Globus pallidus (tissue), 1 donor: ENCODE measurements at regions not wholly inside any gene's neighbourhood (a gene's known extent, or its start where the extent isn't known, plus 50 kb on each side); places are given as distances from the start of the nearest gene placed in this dataset.
"Not testable (repeated sequence)": the region's sequence is repeated elsewhere in the genome, so short reads cannot be mapped to it uniquely, and the experiment has no call there.

Experiments used
- DNase-seq: peaks from one replicate; pipeline ENCODE4 v3.0.0-alpha.2; 2015; ENCODE audit warnings: low spot score

DNA sequence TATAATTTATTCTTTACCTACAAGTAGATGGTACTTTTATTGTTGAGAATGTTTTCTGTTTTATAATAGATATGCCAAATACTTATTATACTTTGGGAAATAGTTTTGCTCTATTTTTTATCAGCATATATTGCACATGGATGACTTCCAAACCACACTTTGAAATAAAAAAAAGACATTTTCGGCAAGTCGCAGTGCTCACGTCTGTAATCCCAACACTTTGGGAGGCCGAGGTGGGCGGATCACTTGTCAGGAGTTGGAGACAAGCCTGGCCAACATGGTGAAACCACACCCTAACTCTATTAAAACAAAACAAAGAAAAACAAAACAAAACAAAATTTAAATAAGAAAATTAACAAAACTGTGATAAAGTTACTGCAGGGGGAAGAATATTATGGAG is 983.9 kb upstream of the CNTN5 start:
- DNase-seq, result no peak

DNA sequence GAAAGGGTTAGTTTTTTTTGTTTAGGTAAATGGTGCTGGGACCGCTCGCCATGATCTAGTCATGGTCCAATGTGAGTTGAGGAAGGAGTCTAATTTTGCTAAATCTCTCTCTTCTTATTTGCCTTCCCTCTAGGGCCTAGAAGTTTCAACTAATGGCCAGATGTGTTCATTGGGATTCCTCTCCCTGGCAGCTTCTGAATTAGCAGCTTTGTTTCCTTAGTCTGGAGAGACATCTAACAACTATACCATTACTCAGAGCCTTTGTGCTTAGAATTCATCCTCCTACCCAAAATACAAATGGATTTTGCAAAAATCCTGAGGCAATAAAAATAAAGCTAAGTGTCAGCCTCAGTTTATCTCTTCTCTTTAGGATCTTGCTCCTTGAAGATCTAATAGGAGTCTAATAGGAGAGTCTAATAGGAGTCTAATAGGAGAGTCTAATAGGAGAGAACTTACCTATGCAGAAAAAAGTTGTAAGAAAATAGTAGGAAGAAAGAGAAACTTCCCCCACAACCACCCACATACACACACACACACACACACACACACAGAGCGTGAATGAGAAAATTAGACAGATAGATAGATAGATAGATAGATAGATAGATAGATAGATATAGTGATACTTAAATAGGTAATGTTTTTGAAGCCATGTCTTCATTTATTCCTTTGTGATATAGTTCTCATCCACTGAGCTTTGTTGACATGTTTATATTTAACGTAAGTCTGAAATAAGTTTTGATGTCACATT is 980.5 kb upstream of the CNTN5 start:
- DNase-seq, result peak; percentile 56

GRCh38 chr11:98047647-98048046 is 973.1 kb upstream of the CNTN5 start:
- DNase-seq, result no peak

- no peak for DNase-seq
Measured at GRCh38 chr11:98053851-98054250, 966.9 kb upstream of the CNTN5 start.

DNA sequence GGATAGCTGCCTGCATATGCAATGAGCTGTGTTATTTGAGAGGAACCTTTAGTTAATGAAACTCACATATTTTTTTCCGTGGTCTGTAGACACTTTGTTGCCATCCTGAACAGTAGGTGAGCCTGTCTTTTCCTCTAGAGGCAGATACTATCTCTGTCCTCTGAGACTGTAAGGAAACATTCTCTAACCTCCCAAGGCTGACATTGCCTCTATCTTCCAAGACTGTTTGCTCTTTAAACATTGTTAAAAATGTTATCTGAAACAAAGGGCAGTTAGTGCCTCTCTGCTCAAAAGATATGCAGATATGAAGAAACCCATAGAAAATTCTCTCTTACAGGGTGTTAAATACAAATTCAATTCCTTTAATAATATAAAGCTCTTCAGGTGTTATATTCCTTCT is 963.8 kb upstream of the CNTN5 start:
- DNase-seq, result no peak

DNA sequence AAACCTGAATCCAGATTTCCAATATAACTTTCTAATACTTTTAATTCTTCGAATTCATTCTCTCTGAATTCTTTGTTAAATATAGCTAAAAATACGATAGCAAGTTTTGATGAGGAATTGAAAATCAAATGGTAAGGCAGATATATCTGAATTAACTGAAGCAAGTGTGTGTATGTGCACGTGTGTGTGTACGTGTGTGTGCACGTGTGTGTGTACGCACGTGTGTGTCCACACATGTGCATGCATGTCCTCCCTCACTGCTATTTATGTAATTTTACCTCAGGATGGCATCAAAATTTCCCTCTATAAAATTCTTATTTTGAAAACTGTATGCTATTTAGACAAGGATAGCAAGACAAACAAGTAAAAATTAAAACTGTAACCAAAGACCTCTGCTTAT is 961.3 kb upstream of the CNTN5 start:
- no peak for DNase-seq

DNA sequence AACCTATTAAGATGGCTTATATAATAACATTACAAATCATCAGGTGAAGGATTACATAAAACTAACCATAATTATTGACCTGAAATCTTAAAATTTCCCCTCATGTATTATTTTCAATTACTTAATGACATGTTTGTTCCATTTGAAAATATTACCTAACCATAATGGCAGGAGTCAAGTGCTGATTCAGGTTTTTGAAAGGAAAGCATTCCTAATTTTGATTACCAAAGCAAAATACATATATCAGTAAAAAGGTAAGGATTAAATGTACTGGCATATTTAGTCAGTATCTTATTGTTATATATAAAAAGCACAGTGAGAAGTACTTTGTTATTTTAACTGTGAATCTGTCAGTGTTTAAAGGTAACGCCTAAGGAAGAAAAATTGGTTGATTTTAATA is 960.0 kb upstream of the CNTN5 start:
- DNase-seq, result no peak

GRCh38 chr11:98061858-98062257 is 958.9 kb upstream of the CNTN5 start:
- DNase-seq, result no peak

GRCh38 chr11:98062714-98063113 is 958.0 kb upstream of the CNTN5 start:
- DNase-seq, result no peak

- no peak for DNase-seq
Measured at GRCh38 chr11:98068251-98068650, 952.5 kb upstream of the CNTN5 start.

DNA sequence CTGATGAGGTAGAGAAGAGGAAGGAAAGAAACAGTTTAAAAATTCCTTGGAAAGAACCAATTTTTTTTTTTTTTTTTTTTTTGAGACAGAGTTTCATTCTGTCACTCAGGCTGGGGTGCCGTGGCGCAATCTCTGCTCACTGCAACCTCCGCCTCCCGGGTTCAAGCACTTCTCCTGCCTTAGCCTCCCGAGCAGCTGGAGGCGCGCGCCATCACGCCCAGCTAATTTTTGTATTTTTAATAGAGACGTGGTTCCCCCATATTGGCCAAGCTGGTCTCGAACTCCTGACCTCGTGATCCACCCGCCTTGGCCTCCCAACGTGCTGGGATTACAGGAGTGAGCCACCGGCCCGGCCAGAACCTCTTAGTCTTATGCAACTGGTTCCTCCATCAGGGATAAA is 951.6 kb upstream of the CNTN5 start:
- DNase-seq, result not testable (repeated sequence)

- DNase-seq, result no peak
Measured at GRCh38 chr11:98069861-98070260, 950.9 kb upstream of the CNTN5 start.

DNA sequence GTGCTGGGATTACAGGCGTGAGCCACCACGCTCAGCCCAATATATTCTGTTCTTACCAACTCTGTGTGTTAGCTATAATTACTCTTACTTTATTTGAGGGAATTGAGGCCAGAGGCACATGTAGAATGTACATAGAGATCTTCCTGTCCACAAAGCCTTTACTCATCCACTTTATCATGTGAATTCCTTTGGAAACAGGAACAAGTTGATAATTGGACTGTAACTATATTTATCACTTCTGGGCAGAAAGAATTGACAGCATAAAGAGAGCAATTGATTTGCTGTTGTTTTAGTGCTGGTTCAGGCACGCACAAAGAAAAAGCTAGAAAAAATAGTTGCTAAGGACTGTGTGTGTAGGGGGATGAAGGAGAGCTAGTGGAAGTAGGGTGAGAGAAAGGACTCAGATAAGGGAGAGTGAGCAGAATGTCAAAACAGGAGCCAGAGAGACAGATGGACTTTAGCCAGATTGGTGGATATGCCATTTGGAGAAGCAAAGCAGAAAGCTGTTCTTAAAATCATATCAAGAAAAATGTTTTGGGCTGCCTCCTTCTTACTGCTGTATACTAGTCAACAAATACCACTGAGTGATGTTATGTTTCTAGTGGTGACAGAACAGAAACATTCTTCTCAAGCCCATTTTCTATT is 929.8 kb upstream of the CNTN5 start:
- no peak for DNase-seq

DNA sequence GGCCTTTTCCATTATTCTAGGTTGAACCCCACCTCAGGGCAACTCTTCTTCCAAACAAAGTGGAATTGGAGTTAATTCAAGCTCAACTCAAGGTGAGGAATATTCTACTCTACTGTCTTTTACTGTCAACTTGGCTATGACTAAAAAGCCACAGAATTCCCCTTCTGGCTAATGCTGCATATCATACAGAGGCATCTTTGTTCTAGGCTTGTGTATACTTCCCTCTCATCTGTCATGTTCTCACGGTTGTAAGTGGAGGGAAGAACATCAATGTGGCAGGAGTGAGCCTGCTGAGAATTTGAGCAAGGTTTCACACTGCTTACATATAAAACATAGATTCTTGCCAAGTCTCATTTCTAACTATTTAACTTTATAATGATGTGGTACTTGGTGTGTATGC is 921.4 kb upstream of the CNTN5 start:
- no peak for DNase-seq

DNA sequence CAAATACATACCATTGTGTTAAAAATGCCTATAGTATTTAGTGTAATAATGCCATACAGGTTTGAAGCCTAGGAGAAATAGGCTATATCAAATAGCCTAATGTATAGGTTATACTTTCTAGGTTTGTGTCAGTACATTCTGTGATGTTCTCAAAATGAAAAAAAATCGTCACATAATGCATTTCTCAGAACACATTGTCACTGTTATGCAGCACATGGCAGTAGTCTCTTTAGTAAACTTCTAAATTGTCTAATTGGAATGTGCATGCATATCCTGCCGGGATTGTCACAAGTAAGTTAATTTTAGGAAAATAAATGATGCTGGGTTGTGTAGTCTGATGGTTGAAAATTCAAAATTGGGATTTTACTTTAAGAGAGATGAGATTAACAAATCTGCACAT is 920.1 kb upstream of the CNTN5 start:
- no peak for DNase-seq

GRCh38 chr11:98101329-98101728 is 919.4 kb upstream of the CNTN5 start:
- no peak for DNase-seq

DNA sequence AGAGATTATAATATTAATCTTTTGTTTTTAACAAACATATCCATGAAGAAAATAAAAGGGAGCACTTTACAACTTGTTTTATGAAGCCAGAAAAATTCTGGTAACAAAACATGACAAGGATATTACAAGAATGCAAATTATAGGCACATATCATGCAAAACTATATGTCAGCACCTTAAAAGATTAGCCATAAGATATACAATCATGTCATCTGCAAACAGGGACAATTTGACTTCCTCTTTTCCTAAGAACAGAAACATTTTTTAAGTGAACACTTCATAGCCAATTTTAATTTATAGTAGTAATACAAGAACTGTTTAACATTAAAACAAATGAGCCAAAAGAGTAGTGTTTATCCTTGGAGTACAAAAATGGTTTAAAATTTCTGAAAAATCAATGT is 916.5 kb upstream of the CNTN5 start:
- no peak for DNase-seq

GRCh38 chr11:98107736-98108135 is 913.0 kb upstream of the CNTN5 start:
- DNase-seq, result peak; percentile 11

DNA sequence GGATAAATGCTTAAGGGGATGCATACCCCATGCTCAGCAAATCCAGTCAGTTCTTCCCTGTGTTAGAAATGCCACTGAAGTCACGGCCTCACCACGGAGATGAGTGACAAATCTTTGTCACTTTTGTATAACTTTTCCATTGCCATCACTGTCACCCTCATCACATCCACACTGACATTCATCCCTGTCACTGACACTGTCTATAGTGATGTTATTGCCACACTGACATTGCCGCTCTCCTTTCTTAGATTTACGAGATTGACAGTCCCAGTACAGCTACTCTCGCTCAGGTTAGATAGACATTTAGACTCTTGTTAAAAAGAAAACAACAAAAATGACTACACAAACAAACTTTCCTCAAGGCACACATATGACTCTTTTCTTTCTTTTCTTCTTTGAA is 910.7 kb upstream of the CNTN5 start:
- no peak for DNase-seq

DNA sequence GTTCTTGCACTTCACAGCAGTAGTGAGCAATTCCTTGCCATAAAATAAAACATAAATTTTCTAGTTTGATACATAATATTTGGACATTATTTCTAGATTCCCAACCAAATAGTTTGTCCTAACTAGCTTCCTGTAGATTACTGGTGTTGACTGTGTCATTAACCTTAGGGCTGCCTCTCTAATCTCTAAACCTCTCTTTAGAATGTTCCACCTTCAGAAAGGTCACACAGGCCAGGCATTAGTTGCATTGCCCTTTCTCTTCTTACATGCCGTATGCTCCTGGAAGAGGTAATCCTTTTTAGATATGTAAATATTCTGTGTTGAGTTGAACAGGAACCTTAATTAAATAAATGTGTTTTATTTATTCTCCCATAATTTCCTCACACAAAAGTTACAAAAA is 904.9 kb upstream of the CNTN5 start:
- DNase-seq, result no peak

DNA sequence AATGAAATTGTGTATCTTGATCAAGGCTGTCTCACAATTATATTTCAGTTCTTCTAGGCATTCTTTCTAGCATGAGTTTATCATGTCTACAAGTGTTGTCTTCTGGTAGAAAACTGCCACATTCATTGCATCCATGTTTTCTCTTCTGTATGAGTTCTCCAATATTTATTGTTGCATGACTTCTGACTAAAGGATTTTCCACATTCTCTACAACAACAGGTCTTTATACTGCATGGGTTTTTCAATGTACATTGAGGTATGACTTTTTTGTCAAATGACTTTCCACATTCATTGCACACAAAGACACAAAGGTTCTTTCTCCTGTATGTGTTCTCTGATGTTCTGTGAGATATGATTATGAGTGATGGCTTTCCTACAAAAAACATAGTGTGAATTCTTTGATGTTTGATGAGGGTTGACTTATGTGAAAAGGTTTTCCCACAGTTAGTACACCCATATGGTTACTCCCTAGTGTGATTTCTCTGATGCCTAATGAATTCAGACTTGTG is 890.6 kb upstream of the CNTN5 start:
- DNase-seq, result no peak

- no peak for DNase-seq
Measured at GRCh38 chr11:98136357-98136756, 884.4 kb upstream of the CNTN5 start.

GRCh38 chr11:98137437-98137836 is 883.3 kb upstream of the CNTN5 start:
- no peak for DNase-seq

- DNase-seq, result no peak
Measured at GRCh38 chr11:98143661-98144060, 877.1 kb upstream of the CNTN5 start.
